ENCODE measurements at regions not wholly inside any gene's neighbourhood (a gene's known extent, or its start where the extent isn't known, plus 50 kb on each side); places are given as distances from the start of the nearest gene placed in this dataset.

- Histone ChIP-seq H3K9ac (ENCODE audit: low read length) (no peak overlapping the region), H3K9me2 (replicated peaks; ENCODE audit: insufficient read depth, low read length) (no peaks in the 10 kb centered on the region), H3K27ac (ENCODE audit: low read length) (no peak overlapping the region), H4K20me1 (ENCODE audit: insufficient read depth, low read length) (no peaks in the 10 kb centered on the region), H3K27me3 (replicated peaks; ENCODE audit: insufficient read depth, low read length) (no peaks in the 10 kb centered on the region), H3K79me2 (ENCODE audit: low read length) (no peaks in the 10 kb centered on the region), H2AFZ (ENCODE audit: low read length) (no peak overlapping the region), H3K36me3 (replicated peaks; ENCODE audit: insufficient read depth, low read length) (no peaks in the 10 kb centered on the region), H3K4me1 (ENCODE audit: low read length) (no peaks in the 10 kb centered on the region), H3K4me2 (ENCODE audit: low read depth, low read length) (no peak overlapping the region), H3K9me3 (replicated peaks; ENCODE audit: insufficient read depth, low read length) (no peaks in the 10 kb centered on the region), H3K4me3 (ENCODE audit: low read length) (no peak overlapping the region), H3F3A (ENCODE audit: insufficient read depth, low read length) (no peaks in the 10 kb centered on the region)
- no peak for DNase-seq
- TF ChIP-seq EZH2 (optimal IDR thresholded peaks at IDR 0.05; ENCODE audit: low read depth, low read length) (no peak), CTCF (IDR thresholded peaks at IDR 0.05; ENCODE audit: low read length) (no peak), EZH2phosphoT487 (IDR thresholded peaks at IDR 0.05; ENCODE audit: low read length) (no peak)
These were observed 214.2 kb downstream of the MAF start for GRCh38 chr16:79386299-79386698.

- Histone ChIP-seq H3K4me2 (ENCODE audit: low read depth, low read length) (no peak overlapping the region), H3F3A (ENCODE audit: insufficient read depth, low read length) (no peaks in the 10 kb centered on the region), H3K4me1 (ENCODE audit: low read length) (no peaks in the 10 kb centered on the region), H4K20me1 (ENCODE audit: insufficient read depth, low read length) (no peaks in the 10 kb centered on the region), H3K27me3 (replicated peaks; ENCODE audit: insufficient read depth, low read length) (no peaks in the 10 kb centered on the region), H3K9me2 (replicated peaks; ENCODE audit: insufficient read depth, low read length) (no peaks in the 10 kb centered on the region), H3K4me3 (ENCODE audit: low read length) (no peak overlapping the region), H3K79me2 (ENCODE audit: low read length) (no peaks in the 10 kb centered on the region), H2AFZ (ENCODE audit: low read length) (no peak overlapping the region), H3K27ac (ENCODE audit: low read length) (no peak overlapping the region), H3K9ac (ENCODE audit: low read length) (no peak overlapping the region), H3K36me3 (replicated peaks; ENCODE audit: insufficient read depth, low read length) (no peaks in the 10 kb centered on the region), H3K9me3 (replicated peaks; ENCODE audit: insufficient read depth, low read length) (no peaks in the 10 kb centered on the region)
- TF ChIP-seq EZH2 (optimal IDR thresholded peaks at IDR 0.05; ENCODE audit: low read depth, low read length) (no peak), CTCF (IDR thresholded peaks at IDR 0.05; ENCODE audit: low read length) (no peak), EZH2phosphoT487 (IDR thresholded peaks at IDR 0.05; ENCODE audit: low read length) (no peak)
- no peak for DNase-seq
These were observed 218.9 kb downstream of the MAF start for GRCh38 chr16:79381603-79382042.

- TF ChIP-seq EZH2phosphoT487 (IDR thresholded peaks at IDR 0.05; ENCODE audit: low read length) = no peak
- TF ChIP-seq EZH2 (optimal IDR thresholded peaks at IDR 0.05; ENCODE audit: low read depth, low read length) = no peak
- TF ChIP-seq CTCF (IDR thresholded peaks at IDR 0.05; ENCODE audit: low read length) = no peak
- Histone ChIP-seq H3K27me3 (replicated peaks; ENCODE audit: insufficient read depth, low read length) (no peaks in the 10 kb centered on the region), H3K4me2 (ENCODE audit: low read depth, low read length) (no peak overlapping the region), H4K20me1 (ENCODE audit: insufficient read depth, low read length) (no peaks in the 10 kb centered on the region), H3K79me2 (ENCODE audit: low read length) (no peaks in the 10 kb centered on the region), H3K4me1 (ENCODE audit: low read length) (no peaks in the 10 kb centered on the region), H3K27ac (ENCODE audit: low read length) (no peak overlapping the region), H3K9ac (ENCODE audit: low read length) (no peak overlapping the region), H3K9me2 (replicated peaks; ENCODE audit: insufficient read depth, low read length) (no peaks in the 10 kb centered on the region), H3K4me3 (ENCODE audit: low read length) (no peak overlapping the region), H3F3A (ENCODE audit: insufficient read depth, low read length) (no peaks in the 10 kb centered on the region), H3K9me3 (replicated peaks; ENCODE audit: insufficient read depth, low read length) (no peaks in the 10 kb centered on the region), H3K36me3 (replicated peaks; ENCODE audit: insufficient read depth, low read length) (no peaks in the 10 kb centered on the region), H2AFZ (ENCODE audit: low read length) (no peak overlapping the region)
- DNase-seq = no peak
These were observed 219.4 kb downstream of the MAF start for GRCh38 chr16:79380995-79381602.

All from MM.1S (cell line).